ENCODE measurements at regions not wholly inside any gene's neighbourhood (a gene's known extent, or its start where the extent isn't known, plus 50 kb on each side); places are given as distances from the start of the nearest gene placed in this dataset.

DNA sequence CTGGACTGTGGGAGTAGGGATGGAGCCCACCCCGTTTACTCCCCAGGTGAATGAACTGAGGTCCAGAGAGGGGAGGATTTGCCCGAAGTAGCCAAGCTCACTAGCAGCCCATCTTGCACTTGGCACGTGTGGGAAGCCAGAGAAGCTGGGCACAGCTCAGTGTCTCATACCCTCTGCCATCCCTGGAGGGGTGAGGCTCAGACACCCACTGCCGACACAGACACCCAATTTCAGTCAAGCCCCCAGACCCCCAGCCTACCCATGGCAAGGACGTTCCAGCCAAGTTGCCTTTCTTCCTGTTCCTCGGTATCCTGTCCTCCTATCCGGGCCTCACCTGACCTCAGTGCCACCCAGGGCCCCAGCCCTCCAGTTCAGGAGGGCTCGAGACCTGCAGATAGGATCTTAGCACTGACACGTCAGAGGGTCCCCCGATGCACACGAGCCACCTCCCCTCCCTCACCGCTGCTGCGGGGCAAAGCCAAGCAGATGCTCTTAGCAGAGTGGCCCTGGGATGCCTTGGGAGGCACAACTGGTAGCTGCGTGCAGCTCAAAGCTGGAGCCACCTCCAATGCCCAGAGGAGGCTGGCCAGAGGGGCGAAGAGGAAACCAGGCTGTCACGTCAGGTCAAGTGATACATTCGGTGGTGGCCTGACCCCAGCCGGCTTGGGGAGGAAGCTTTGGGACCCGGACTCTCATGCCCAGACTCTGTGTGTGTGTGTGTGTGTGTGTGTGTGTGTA is 90.4 kb upstream of the TNRC6C start:
- TF ChIP-seq, protein P1, sequence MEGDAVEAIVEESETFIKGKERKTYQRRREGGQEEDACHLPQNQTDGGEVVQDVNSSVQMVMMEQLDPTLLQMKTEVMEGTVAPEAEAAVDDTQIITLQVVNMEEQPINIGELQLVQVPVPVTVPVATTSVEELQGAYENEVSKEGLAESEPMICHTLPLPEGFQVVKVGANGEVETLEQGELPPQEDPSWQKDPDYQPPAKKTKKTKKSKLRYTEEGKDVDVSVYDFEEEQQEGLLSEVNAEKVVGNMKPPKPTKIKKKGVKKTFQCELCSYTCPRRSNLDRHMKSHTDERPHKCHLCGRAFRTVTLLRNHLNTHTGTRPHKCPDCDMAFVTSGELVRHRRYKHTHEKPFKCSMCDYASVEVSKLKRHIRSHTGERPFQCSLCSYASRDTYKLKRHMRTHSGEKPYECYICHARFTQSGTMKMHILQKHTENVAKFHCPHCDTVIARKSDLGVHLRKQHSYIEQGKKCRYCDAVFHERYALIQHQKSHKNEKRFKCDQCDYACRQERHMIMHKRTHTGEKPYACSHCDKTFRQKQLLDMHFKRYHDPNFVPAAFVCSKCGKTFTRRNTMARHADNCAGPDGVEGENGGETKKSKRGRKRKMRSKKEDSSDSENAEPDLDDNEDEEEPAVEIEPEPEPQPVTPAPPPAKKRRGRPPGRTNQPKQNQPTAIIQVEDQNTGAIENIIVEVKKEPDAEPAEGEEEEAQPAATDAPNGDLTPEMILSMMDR (conservative IDR thresholded peaks at IDR 0.05): no peak
- TF ChIP-seq EZH2 (IDR thresholded peaks at IDR 0.05; ENCODE audit: low read depth): no peak
